K562 (cell line): ENCODE measurements at regions not wholly inside any gene's neighbourhood (a gene's known extent, or its start where the extent isn't known, plus 50 kb on each side); places are given as distances from the start of the nearest gene placed in this dataset.

Experiments
- ATAC-seq: fragments of 200-7000 bp; cut with Tn5 transposase; 3 replicates; pipeline ENCODE4 v1.9.1; 2020; ENCODE audit warnings: moderate library complexity
- BruUV-seq: library from RNA; stranded (reverse); fragments of 400-500 nt; replicated peaks from 2 replicates; lab custom pipeline; 2021; lab: Mats Ljungman, UMichigan
- CTCF ChIA-PET: fragments of 300-600 bp; formaldehyde crosslinking; extraction: SDS; loops from one replicate; lab custom pipeline; 2021; ENCODE audit warnings: low intra/inter-chr PET ratio; lab: Yijun Ruan, JAX
- POLR2A ChIA-PET: fragments of 300-600, 350-650 bp; sonication (Branson Sonifier 250); formaldehyde crosslinking; extraction: SDS; loops from one replicate; lab custom pipeline; 2021; ENCODE audit warnings: antibody characterized with exemption, inconsistent platforms; lab: Yijun Ruan, JAX
- DNase-seq, 4 experiments: peaks; one replicate each; pipeline versions ENCODE4 v3.0.0 to v3.0.0-alpha.2; 2011 to 2018; ENCODE audit warnings: low spot score in 3 of 4, mixed read lengths in 3 of 4; ENCODE audit errors: extremely low read depth in 1 of 4
- FAIRE-seq: peaks from 2 replicates; lab custom pipeline; 2011; peaks lifted over from hg19 to GRCh38; lab: Jason Lieb, UNC
- H2AFZ ChIP-seq: 2 replicates; pipeline ENCODE4 v1.6.0; 2011; ENCODE audit warnings: low read depth, low read length, control low read depth, inconsistent platforms
- H3K27ac ChIP-seq: fragments of 200-600 bp; 3 replicates; pipeline ENCODE4 v1.8.0; 2011; ENCODE audit warnings: low read depth, mild to moderate bottlenecking, control low read depth, inconsistent platforms, low read length, moderate library complexity, mixed read lengths; ENCODE audit errors: extremely low read depth
- H3K27me3 ChIP-seq, 2 experiments: fragments of 300-600 bp in 1 of 2; 2 replicates in 1 of 2; 3 replicates in 1 of 2; pipeline versions ENCODE4 v1.6.0 to v1.8.0; 2011; ENCODE audit warnings: inconsistent platforms in 2 of 2, low read length in 2 of 2, mild to moderate bottlenecking in 1 of 2, mixed read lengths in 1 of 2, moderate library complexity in 1 of 2; ENCODE audit not compliant: control insufficient read depth in 2 of 2, insufficient read depth in 2 of 2
- H3K36me3 ChIP-seq: fragments of 300-600 bp; 3 replicates; pipeline ENCODE4 v1.8.0; 2011; ENCODE audit warnings: mild to moderate bottlenecking, low read length, inconsistent platforms; ENCODE audit not compliant: control insufficient read depth, insufficient read depth
- H3K4me1 ChIP-seq, 2 experiments: fragments of 200-600 bp in 1 of 2; replicated peaks in 1 of 2; 2 replicates in 1 of 2; 3 replicates in 1 of 2; pipeline versions ENCODE4 v1.5.1 to v1.8.0; 2011; ENCODE audit warnings: inconsistent platforms in 2 of 2, low read length in 2 of 2, mild to moderate bottlenecking in 1 of 2, mixed read lengths in 1 of 2, moderate library complexity in 1 of 2; ENCODE audit not compliant: control insufficient read depth in 2 of 2, insufficient read depth in 2 of 2
- H3K4me2 ChIP-seq: 2 replicates; pipeline ENCODE4 v1.6.1; 2011; ENCODE audit warnings: low read length, control low read depth, inconsistent platforms, mixed read lengths; ENCODE audit not compliant: insufficient read depth
- H3K4me3 ChIP-seq: fragments of 200-600 bp; sonication (generic), shearing (Covaris generic); 2 replicates; pipeline ENCODE4 v1.5.1; 2016; ENCODE audit warnings: control low read depth, inconsistent platforms
- H3K79me2 ChIP-seq: fragments of 200-600 bp; 3 replicates; pipeline ENCODE4 v1.8.0; 2011; ENCODE audit warnings: low read length, inconsistent platforms; ENCODE audit not compliant: control insufficient read depth, insufficient read depth
- H3K9ac ChIP-seq, 2 experiments: 2 replicates each; pipeline versions ENCODE4 v1.6.0 to v1.6.1; 2011; ENCODE audit warnings: low read depth in 2 of 2, low read length in 2 of 2, control low read depth in 1 of 2, inconsistent platforms in 1 of 2, mild to moderate bottlenecking in 1 of 2, mixed read lengths in 1 of 2; ENCODE audit not compliant: insufficient read depth in 1 of 2
- H3K9me1 ChIP-seq: one replicate; pipeline ENCODE4 v1.6.0; 2011; ENCODE audit warnings: inconsistent platforms, mild to moderate bottlenecking, low read length, moderate library complexity; ENCODE audit not compliant: control insufficient read depth, insufficient read depth
- H3K9me3 ChIP-seq: replicated peaks from 2 replicates; pipeline ENCODE4 v1.5.1; 2011; ENCODE audit warnings: low read depth, low read length, inconsistent platforms; ENCODE audit not compliant: control insufficient read depth, insufficient read depth
- H4K20me1 ChIP-seq: replicated peaks from 2 replicates; pipeline ENCODE4 v1.6.1; 2011; ENCODE audit warnings: low read length, inconsistent platforms, mixed read lengths; ENCODE audit not compliant: control insufficient read depth, insufficient read depth
- CREB1 ChIP-seq, 2 experiments: sonication (generic) in 1 of 2; formaldehyde crosslinking in 1 of 2; IDR thresholded peaks; 2 replicates each; pipeline versions ENCODE4 v1.6.1 to v1.8.0; 2012 to 2022; ENCODE audit warnings: inconsistent platforms in 1 of 2, mild to moderate bottlenecking in 1 of 2, missing genetic modification reagents in 1 of 2, moderate library complexity in 1 of 2
- STAG1 ChIP-seq: sonication (generic); formaldehyde crosslinking; IDR thresholded peaks from 2 replicates; pipeline ENCODE4 v1.5.0; 2020; ENCODE audit warnings: missing genetic modification reagents, borderline replicate concordance
- U2AF2 ChIP-seq: fragments of 200-400 bp; formaldehyde crosslinking; optimal IDR thresholded peaks from 2 replicates; pipeline ENCODE3; 2017; ENCODE audit warnings: low read depth, mild to moderate bottlenecking, low read length
- ZNF644 ChIP-seq: fragments of 200-800 bp; sonication (Bioruptor generic); IDR thresholded peaks from 2 replicates; pipeline ENCODE4 v1.6.1; 2016; ENCODE audit warnings: low read depth, missing genetic modification characterization, missing compliant biosample characterization
- WGBS: fragments of 100-300 bp; shearing (Covaris generic); methylation state at CpG from one replicate; pipeline ENCODE4 v1.1.6; 2016; ENCODE audit warnings: low coverage, mixed read lengths; ENCODE audit not compliant: insufficient coverage; ENCODE audit errors: missing lambda C conversion rate; 5-methylcytosine and 5-hydroxymethylcytosine counted together
- in situ Hi-C: fragments of 300-500 bp; cut with MboI; formaldehyde crosslinking; loops from 4 replicates; pipeline ENCODE4 v1.15.0; 2018; ENCODE audit warnings: inconsistent platforms, mixed read lengths
- intact Hi-C: fragments of 100-400 bp; cut with micrococcal nuclease; formaldehyde crosslinking; loops from 2 replicates; pipeline ENCODE4 v1.14.2; 2022

DNA sequence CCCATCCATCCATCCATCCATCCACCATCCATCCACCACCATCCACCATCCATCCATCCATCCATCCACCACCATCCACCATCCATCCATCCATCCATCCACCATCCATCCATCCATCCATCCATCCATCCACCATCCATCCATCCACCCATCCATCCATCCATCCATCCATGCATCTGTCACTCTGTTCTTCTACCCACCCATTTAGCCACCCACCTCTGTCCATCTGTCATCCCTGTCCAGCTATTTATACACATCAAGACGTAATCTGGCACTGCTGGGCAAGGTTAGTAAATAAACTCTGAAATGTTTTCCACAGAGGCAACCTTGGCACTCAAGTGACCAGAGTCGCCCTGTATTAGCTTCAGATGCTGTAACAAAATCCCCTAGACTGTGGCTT, 120.9 kb downstream of the RTP5 start:
- no peak for DNase-seq
- H3K9me1 ChIP-seq: no peaks in the 10 kb centered on the region
- H2AFZ ChIP-seq: no peak overlapping the region
- H3K9ac ChIP-seq: no peak overlapping the region
- in situ Hi-C loops: no loop called here
- H3K4me3 ChIP-seq: no peak overlapping the region
- no peak overlapping the region for H3K4me2 ChIP-seq
- no peaks in the 10 kb centered on the region for H4K20me1 ChIP-seq
- H3K9me3 ChIP-seq: no peaks in the 10 kb centered on the region
- intact Hi-C loops: no loop called here
- peaks cover 0 to 8% of the 10 kb centered on the region in 2 experiments; a peak in 3 of 5 replicates for H3K4me1 ChIP-seq
- CTCF ChIA-PET: no interaction called here
- no peaks in the 10 kb centered on the region for H3K36me3 ChIP-seq
- BruUV-seq: no TSS peak
- 7% methylated on average over 2 of the region's 2 CpGs for WGBS
- H3K27ac ChIP-seq: no peak overlapping the region
- TF ChIP-seq ZNF644 (tag) (no peak), U2AF2 (no peak), STAG1 (no peak)
- TF ChIP-seq, all 486 proteins: peak for 0
- POLR2A ChIA-PET: interaction anchor here (1.0 kb wide), 1 partner anchor 10 kb away, joined by 3 read pairs; no protein-coding TSS in a partner anchor
- FAIRE-seq (no peak), ATAC-seq (no peak)
- Histone ChIP-seq H3K27me3 (peaks cover 8 to 54% of the 10 kb centered on the region in 2 experiments; a peak in 4 of 5 replicates), H3K79me2 (no peaks in the 10 kb centered on the region)

DNA sequence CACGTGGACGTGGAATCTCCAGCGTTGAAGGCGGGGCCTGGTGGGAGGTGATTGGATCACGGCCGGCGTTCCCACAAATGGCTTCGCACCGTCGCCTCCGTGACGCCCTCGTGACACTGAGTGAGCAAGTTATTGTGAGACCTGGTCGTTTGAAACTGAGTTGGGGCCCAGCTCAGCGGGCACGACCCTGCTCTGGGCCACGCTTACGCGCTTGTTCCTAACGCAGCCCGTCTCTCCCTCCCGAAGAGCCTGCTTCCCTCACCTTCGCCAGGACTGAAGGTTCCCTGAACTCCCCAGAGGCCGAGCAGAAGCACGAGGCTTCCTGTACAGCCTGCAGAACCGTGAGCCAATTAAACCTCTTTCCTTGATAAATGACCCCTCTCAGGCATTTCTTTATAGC, 121.8 kb downstream of the RTP5 start:
- peak overlapping the region; percentile 49 for H3K4me2 ChIP-seq
- H3K79me2 ChIP-seq: no peaks in the 10 kb centered on the region
- no peak overlapping the region for H3K4me3 ChIP-seq
- H4K20me1 ChIP-seq: no peaks in the 10 kb centered on the region
- ChIA-PET POLR2A (interaction anchor here (1.0 kb wide), 1 partner anchor 9 kb away, joined by 3 read pairs; no protein-coding TSS in a partner anchor), CTCF (no interaction called here)
- intact Hi-C loops: no loop called here
- 16% methylated on average over 12 of the region's 26 CpGs for WGBS
- H3K27ac ChIP-seq: no peak overlapping the region
- H3K9me1 ChIP-seq: no peaks in the 10 kb centered on the region
- H3K4me1 ChIP-seq: peaks cover 0 to 6% of the 10 kb centered on the region in 2 experiments; a peak in 3 of 5 replicates
- FAIRE-seq (no peak), ATAC-seq (no peak), DNase-seq (no peak)
- H3K27me3 ChIP-seq: peaks cover 11 to 58% of the 10 kb centered on the region in 2 experiments; a peak in 4 of 5 replicates
- no TSS peak for BruUV-seq
- H3K9me3 ChIP-seq: no peaks in the 10 kb centered on the region
- no peaks in the 10 kb centered on the region for H3K36me3 ChIP-seq
- H2AFZ ChIP-seq: peak overlapping the region; percentile 66
- in situ Hi-C loops: no loop called here
- H3K9ac ChIP-seq: peak overlapping the region in 1 of 2 experiments; percentile 79; a peak in 2 of 4 replicates
- TF ChIP-seq CREB1 (IDR thresholded peaks at IDR 0.05) (peak; percentile 69), CREB1 (CRISPR knock-in tag; IDR thresholded peaks at IDR 0.05) (no peak)
